Ishikawa (cell line): ENCODE measurements at regions not wholly inside any gene's neighbourhood (a gene's known extent, or its start where the extent isn't known, plus 50 kb on each side); places are given as distances from the start of the nearest gene placed in this dataset.

Source experiments
- CREB1 ChIP-seq: IDR thresholded peaks from 2 replicates; pipeline ENCODE4 v1.6.1; 2012; ENCODE audit warnings: low read depth
- EGR1 ChIP-seq: IDR thresholded peaks from 2 replicates; pipeline ENCODE4 v1.6.1; 2012
- EP300 ChIP-seq: IDR thresholded peaks from 2 replicates; pipeline ENCODE4 v1.6.1; 2012; ENCODE audit warnings: borderline replicate concordance
- FOXM1 ChIP-seq: IDR thresholded peaks from 2 replicates; pipeline ENCODE4 v1.6.1; 2012; ENCODE audit warnings: low read depth, borderline replicate concordance
- NFIC ChIP-seq: IDR thresholded peaks from 2 replicates; pipeline ENCODE4 v1.6.1; 2012
- RAD21 ChIP-seq: IDR thresholded peaks from 2 replicates; pipeline ENCODE4 v1.6.1; 2012; ENCODE audit warnings: low read depth
- TAF1 ChIP-seq: IDR thresholded peaks from 2 replicates; pipeline ENCODE4 v1.6.1; 2012; ENCODE audit warnings: low read depth, mild to moderate bottlenecking
- TCF12 ChIP-seq: IDR thresholded peaks from 2 replicates; pipeline ENCODE4 v1.6.1; 2012; ENCODE audit warnings: low read depth
- TEAD4 ChIP-seq: IDR thresholded peaks from 2 replicates; pipeline ENCODE4 v1.6.1; 2012
- YY1 ChIP-seq: IDR thresholded peaks from 2 replicates; pipeline ENCODE4 v1.6.1; 2012; ENCODE audit warnings: low read depth
- ZBTB7A ChIP-seq: IDR thresholded peaks from 2 replicates; pipeline ENCODE4 v1.6.1; 2012; ENCODE audit warnings: low read depth
- TF ChIP-seq, protein P1 (sequence below): IDR thresholded peaks from 2 replicates; pipeline ENCODE4 v1.6.1; 2012
- TF ChIP-seq, protein P2 (sequence below): IDR thresholded peaks from 2 replicates; pipeline ENCODE4 v1.6.1; 2012; ENCODE audit warnings: low read depth, mild to moderate bottlenecking
- TF ChIP-seq, protein P3 (sequence below): IDR thresholded peaks from 2 replicates; pipeline ENCODE4 v1.6.1; 2012

DNA sequence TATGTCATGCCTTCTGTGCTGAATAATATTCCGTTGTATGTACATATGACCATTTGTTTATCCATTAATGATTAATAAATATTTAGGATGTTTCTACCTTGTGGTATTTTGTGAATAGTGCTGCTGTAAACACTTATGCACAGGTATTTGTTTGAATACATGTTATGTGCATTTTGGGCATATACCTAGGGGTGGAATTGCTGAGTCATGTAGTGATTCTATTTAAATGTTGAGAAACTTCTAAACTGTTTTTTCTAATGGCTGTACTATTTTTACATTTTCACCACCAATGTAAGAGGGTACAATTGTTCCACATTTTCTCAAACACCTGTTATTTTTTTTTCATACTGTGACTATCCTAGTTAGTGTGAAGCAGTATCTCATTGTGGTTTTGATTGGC, 1318.6 kb downstream of the TECRL start:
- TF ChIP-seq EP300 (no peak), RAD21 (no peak), TAF1 (no peak), FOXM1 (no peak), CREB1 (no peak), TCF12 (no peak), TEAD4 (no peak), YY1 (no peak), NFIC (no peak), EGR1 (no peak), ZBTB7A (no peak)
- TF ChIP-seq, protein P1, sequence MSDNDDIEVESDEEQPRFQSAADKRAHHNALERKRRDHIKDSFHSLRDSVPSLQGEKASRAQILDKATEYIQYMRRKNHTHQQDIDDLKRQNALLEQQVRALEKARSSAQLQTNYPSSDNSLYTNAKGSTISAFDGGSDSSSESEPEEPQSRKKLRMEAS: no peak
- TF ChIP-seq, protein P2, sequence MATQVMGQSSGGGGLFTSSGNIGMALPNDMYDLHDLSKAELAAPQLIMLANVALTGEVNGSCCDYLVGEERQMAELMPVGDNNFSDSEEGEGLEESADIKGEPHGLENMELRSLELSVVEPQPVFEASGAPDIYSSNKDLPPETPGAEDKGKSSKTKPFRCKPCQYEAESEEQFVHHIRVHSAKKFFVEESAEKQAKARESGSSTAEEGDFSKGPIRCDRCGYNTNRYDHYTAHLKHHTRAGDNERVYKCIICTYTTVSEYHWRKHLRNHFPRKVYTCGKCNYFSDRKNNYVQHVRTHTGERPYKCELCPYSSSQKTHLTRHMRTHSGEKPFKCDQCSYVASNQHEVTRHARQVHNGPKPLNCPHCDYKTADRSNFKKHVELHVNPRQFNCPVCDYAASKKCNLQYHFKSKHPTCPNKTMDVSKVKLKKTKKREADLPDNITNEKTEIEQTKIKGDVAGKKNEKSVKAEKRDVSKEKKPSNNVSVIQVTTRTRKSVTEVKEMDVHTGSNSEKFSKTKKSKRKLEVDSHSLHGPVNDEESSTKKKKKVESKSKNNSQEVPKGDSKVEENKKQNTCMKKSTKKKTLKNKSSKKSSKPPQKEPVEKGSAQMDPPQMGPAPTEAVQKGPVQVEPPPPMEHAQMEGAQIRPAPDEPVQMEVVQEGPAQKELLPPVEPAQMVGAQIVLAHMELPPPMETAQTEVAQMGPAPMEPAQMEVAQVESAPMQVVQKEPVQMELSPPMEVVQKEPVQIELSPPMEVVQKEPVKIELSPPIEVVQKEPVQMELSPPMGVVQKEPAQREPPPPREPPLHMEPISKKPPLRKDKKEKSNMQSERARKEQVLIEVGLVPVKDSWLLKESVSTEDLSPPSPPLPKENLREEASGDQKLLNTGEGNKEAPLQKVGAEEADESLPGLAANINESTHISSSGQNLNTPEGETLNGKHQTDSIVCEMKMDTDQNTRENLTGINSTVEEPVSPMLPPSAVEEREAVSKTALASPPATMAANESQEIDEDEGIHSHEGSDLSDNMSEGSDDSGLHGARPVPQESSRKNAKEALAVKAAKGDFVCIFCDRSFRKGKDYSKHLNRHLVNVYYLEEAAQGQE: no peak
- TF ChIP-seq, protein P3, sequence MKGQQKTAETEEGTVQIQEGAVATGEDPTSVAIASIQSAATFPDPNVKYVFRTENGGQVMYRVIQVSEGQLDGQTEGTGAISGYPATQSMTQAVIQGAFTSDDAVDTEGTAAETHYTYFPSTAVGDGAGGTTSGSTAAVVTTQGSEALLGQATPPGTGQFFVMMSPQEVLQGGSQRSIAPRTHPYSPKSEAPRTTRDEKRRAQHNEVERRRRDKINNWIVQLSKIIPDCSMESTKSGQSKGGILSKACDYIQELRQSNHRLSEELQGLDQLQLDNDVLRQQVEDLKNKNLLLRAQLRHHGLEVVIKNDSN: no peak
